AML-193 (cell line): ENCODE measurements at regions not wholly inside any gene's neighbourhood (a gene's known extent, or its start where the extent isn't known, plus 50 kb on each side); places are given as distances from the start of the nearest gene placed in this dataset.
A peak's percentile ranks its signal among the peaks of the same experiment; 100 is the strongest.
"Not testable (repeated sequence)": the region's sequence is repeated elsewhere in the genome, so short reads cannot be mapped to it uniquely, and the experiment has no call there.

Source experiments
- DNase-seq, 2 experiments: peaks; one replicate each; lab custom pipeline; 2025; lab: John Stamatoyannopoulos, UW

GRCh38 chr7:81887098-81888090 is 117.5 kb upstream of the HGF start:
- peak; percentile 83 to 84 for DNase-seq

- DNase-seq: no peak
Observed at GRCh38 chr7:81886211-81886764, 116.4 kb upstream of the HGF start.

- no peak for DNase-seq
Observed at GRCh38 chr7:81884817-81885216, 115.0 kb upstream of the HGF start.

- DNase-seq: no peak
Observed at GRCh38 chr7:81883801-81884393, 114.0 kb upstream of the HGF start.

- no peak for DNase-seq
Observed at GRCh38 chr7:81882086-81882485, 112.2 kb upstream of the HGF start.

- DNase-seq: no peak
Observed at GRCh38 chr7:81877890-81878289, 108.0 kb upstream of the HGF start.

GRCh38 chr7:81873559-81873958 is 103.7 kb upstream of the HGF start:
- no peak for DNase-seq

- DNase-seq: no peak
Observed at GRCh38 chr7:81871606-81872265, 101.9 kb upstream of the HGF start.

- no peak for DNase-seq
Observed at GRCh38 chr7:81870608-81871007, 100.8 kb upstream of the HGF start.

- no peak for DNase-seq
Observed at GRCh38 chr7:81869670-81870069, 99.8 kb upstream of the HGF start.

- DNase-seq: no peak
Observed at GRCh38 chr7:81865754-81866153, 95.9 kb upstream of the HGF start.

GRCh38 chr7:81859433-81859832 is 89.6 kb upstream of the HGF start:
- no peak for DNase-seq

GRCh38 chr7:81858820-81859219 is 89.0 kb upstream of the HGF start:
- DNase-seq: not testable (repeated sequence)

- no peak for DNase-seq
Observed at GRCh38 chr7:81857385-81857784, 87.5 kb upstream of the HGF start.

- DNase-seq: no peak
Observed at GRCh38 chr7:81854518-81854917, 84.7 kb upstream of the HGF start.

- DNase-seq: no peak
Observed at GRCh38 chr7:81852701-81853100, 82.9 kb upstream of the HGF start.

GRCh38 chr7:81851413-81851812 is 81.6 kb upstream of the HGF start:
- no peak for DNase-seq

GRCh38 chr7:81846398-81846797 is 76.6 kb upstream of the HGF start:
- peak; percentile 98 to 99 for DNase-seq

GRCh38 chr7:81845744-81846241 is 75.9 kb upstream of the HGF start:
- peak; percentile 38 to 40 for DNase-seq

- not testable (repeated sequence) for DNase-seq
Observed at GRCh38 chr7:81843657-81844056, 73.8 kb upstream of the HGF start.

GRCh38 chr7:81842361-81842760 is 72.5 kb upstream of the HGF start:
- no peak for DNase-seq

GRCh38 chr7:81839708-81840369 is 70.0 kb upstream of the HGF start:
- no peak for DNase-seq
